Left colon (tissue), 2 donors: ENCODE measurements at regions not wholly inside any gene's neighbourhood (a gene's known extent, or its start where the extent isn't known, plus 50 kb on each side); places are given as distances from the start of the nearest gene placed in this dataset.

Experiments
- ATAC-seq: fragments of 200-7000 bp; cut with Tn5 transposase; one replicate; pipeline ENCODE4 v1.9.1; 2020; ENCODE audit warnings: mild to moderate bottlenecking, moderate library complexity
- DNase-seq, 2 donors: peaks; one replicate each; pipeline ENCODE4 v3.0.0-alpha.2; 2020
- intact Hi-C, 2 donors: fragments of 100-400 bp; cut with DNase I in 1 of 2; cut with micrococcal nuclease in 1 of 2; formaldehyde crosslinking; loops; one replicate each; pipeline versions ENCODE4 v1.11.2 to v1.14.0; 2022; cut with DNase I, micrococcal nuclease
- donor health status: DM: no; HTN: no; CAD: no.
- donor health status: DM: yes; HTN: yes; CAD: no.

- intact Hi-C loops = no loop called here
- no peak for DNase-seq
- no peak for ATAC-seq
Observed at GRCh38 chr19:29018542-29018941, 194.4 kb downstream of the UQCRFS1 start.

- ATAC-seq (no peak), DNase-seq (no peak)
- intact Hi-C loops = no loop called here
Observed at GRCh38 chr19:29017788-29018187, 195.2 kb downstream of the UQCRFS1 start.

DNA sequence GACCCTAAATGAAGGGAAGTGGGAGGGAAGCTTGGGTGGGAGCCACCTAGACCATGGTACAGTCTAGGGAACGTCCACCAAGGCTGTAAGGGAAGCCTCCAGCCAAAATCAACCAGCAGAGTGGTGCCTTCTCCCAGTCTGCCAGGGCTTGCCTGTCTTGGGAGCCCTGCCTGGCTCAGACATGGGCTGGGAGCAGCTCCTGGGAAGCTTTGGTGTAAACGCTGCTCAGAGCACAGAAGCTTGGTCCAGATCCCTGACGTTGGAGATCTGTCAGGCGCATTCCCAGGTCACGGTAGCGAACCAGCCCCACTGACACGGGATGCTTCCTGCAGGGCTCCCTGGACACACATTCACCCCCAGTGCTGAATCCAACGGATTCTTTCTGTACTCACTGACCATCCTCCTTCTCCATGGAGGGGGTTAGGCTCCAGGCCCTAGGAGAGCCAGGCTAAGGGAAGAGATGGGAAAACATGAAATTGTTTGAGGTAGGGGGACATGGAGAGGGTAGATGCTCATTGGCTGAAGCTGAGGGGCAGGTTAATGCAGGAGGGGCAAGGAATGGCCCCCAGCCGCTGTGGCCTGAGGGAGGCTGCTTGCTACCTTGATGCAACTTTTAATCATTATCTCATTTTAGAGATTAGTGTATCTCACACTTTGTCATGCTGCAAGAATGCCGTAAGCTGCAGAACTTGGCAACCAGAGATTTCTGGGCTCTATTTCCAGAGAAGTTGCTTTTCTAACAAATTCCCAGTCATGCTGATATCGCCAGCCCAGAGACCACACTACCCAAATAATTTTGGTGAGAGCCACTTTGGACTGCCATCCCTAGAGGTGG lies 195.8 kb downstream of the UQCRFS1 start:
- ATAC-seq = no peak
- no peak for DNase-seq
- intact Hi-C loops = no loop called here

DNA sequence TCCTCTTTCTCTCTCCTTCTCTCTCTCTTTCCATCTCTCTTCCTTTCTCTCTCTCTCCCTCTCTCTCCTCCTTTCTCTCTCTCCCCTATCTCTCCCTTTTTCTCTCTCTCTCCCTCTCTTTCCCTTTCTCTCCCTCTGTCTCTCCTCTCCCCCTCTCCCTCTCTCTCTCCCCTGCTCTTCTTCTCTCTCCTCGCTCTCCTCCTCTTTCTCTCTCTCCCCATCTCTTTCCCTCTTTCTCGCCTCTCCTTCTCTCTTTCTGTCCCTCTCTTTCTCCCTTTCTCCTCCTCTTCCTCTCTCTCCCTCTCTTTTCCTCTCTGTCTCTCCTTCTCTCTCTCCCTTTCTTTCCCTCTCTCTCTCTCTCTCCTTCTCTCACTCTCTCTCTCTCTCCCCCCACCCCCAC lies 196.6 kb downstream of the UQCRFS1 start:
- intact Hi-C loops = no loop called here
- ATAC-seq (no peak), DNase-seq (no peak)

- DNase-seq (no peak), ATAC-seq (no peak)
- intact Hi-C loops = no loop called here
Observed at GRCh38 chr19:29015569-29015968, 197.4 kb downstream of the UQCRFS1 start.

DNA sequence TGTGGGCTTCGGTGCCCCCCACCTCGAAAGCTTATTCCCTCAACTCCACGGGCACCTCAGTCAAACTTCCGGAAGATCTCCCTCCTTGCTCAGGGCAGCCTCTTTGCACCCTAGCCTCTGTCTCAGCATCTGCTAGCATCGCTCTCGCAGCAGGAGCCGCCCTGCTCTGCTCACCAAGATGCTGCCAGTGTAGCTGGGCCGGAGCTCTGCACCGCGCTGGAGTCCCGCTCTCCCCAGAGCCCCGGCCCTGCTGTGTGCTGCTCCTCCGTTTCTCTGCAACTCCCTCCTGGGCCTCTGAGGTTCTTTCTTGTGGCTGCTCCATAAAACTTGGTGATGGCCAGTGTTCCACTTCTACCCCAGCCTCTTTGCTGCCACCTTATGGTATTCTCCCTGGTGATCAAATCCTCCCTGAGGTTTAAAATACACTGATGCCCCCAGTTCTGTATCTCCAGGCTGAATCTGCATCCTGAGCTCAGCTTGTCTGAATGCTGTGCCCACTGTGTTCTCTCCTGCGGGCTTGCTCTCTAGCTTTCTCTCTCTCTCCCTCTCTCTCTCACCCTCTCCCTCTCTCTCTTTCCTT lies 198.0 kb downstream of the UQCRFS1 start:
- no peak for DNase-seq
- intact Hi-C loops = no loop called here
- no peak for ATAC-seq

DNA sequence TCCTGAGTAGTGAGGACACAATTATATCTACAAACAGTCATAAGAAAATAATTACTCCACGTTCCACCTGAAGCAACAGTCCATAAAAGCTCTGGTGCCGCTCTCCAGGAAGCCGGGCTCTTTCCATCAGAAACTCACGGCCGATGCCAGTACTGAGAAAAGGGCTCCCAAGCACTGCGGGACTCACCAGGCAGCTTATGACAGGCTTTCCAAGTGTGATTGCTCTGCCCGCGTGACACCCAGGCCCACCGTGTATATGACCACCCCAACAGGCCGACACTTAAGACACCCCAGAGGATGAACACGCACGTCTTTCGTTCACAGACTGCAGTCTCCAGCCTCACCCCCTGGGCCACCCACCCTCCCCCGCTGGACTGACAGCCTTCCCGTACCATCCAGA lies 199.0 kb downstream of the UQCRFS1 start:
- intact Hi-C loops = no loop called here
- ATAC-seq (no peak), DNase-seq (no peak)

GRCh38 chr19:29013325-29013724 lies 199.6 kb downstream of the UQCRFS1 start:
- ATAC-seq = no peak
- intact Hi-C loops = no loop called here
- no peak for DNase-seq

DNA sequence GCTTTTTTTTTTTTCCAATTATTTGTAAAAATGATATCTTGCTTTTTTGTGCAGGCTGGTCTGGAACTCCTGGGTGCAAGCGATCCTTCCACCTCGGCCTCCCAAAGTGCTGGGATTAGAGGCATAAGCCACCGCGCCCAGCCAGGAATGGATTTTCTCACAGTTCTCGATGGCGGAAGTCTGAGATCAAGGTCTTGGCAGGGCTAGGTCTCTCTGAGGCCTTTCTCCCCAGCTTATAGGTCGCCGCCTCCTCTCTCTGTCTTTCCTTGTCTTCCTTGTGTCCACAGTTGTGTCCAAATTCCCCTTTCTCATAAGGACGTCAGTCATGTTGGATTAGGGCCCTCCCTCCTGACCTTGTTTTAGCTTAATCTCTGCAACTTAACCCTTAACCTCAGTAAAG lies 200.5 kb downstream of the UQCRFS1 start:
- intact Hi-C loops = no loop called here
- ATAC-seq = no peak
- DNase-seq = no peak

DNA sequence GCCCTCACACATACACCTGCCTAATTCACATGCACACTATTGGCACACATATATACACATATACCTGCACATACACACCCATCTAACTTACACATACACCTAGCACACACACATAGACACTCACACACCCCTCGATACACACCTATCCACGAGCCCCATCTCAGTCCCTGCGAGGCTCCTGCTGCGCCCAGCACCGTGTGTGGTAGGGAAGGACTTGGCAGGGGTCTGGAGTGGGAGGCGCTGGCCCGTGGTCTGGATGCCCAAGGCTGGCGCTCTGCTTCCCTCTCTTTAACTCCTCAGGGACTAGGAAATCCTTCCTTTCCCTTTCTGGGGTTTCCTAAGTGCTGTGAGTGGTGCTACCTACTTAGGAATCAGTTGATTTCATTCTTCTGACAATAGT lies 202.7 kb downstream of the UQCRFS1 start:
- no peak for ATAC-seq
- no peak for DNase-seq
- intact Hi-C loops = no loop called here

GRCh38 chr19:29006057-29006735 lies 206.8 kb downstream of the UQCRFS1 start:
- no peak for ATAC-seq

GRCh38 chr19:29004796-29005195 lies 208.2 kb downstream of the UQCRFS1 start:
- DNase-seq (no peak), ATAC-seq (no peak)
- intact Hi-C loops = no loop called here

More at GRCh38 chr19:29006057-29006735, 206.8 kb downstream of the UQCRFS1 start:
- intact Hi-C loops = no loop called here
- DNase-seq = no peak

DNA sequence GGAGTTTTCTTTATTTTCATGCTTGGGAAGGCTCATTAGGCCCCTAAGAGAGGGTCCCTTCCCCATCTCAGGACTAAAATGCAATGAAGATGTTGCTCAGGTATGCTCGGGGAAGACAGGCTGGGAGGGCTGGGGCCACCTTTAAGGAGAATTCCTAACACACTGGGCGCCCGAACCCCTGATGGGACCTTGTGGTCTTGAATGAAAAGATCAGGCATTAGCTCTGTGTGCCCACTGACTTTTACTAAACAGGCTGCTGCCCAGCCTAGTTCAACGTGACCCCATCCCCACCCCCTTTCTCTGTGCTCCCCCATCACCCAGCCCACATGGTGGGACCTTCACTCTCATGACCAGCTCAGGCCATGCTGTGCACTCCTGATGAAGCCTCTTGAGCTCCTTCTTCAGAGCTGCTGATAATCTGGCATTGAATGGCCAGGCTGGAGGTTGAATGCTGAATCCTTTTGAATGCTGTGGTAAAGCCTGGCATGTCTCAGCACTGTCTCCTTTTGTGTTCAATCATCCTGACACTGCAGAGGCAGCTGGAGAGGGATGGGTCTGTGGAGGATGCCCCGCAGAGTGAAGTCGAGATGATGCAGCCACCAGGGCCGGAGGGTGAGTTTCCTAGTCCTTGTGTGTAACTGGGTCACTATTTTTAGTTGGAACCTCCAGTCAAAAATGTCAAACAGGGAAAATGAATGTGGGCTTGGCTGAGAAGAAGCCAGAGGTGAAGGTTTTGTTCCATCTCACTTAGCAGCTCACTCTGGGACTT lies 209.1 kb downstream of the UQCRFS1 start:
- ATAC-seq (no peak), DNase-seq (no peak)
- intact Hi-C loops = no loop called here

DNA sequence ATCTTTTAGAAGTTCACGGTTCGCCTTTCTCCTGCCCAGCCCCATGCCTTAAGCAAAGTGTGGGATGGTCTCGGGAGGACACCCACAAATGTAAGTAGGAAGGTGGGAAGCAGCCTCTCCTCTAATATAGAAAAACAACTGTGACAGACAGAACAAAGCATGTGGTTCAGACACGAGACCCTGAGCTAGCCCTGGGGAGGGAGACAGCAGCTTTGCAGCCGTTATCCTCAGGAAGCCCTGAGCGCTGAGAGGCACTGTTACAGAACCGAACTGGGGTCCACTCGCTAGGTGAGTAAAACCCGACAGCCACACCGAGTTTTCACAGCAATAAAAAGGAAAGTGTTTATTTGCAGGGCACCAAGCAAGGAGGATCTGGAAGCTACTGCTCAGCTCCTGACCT lies 210.6 kb downstream of the UQCRFS1 start:
- intact Hi-C loops = no loop called here
- ATAC-seq = no peak

GRCh38 chr19:29001597-29002245 lies 211.2 kb downstream of the UQCRFS1 start:
- ATAC-seq (no peak), DNase-seq (no peak)
- intact Hi-C loops = no loop called here

More for the DNA sequence above, 210.6 kb downstream of the UQCRFS1 start:
- DNase-seq = no peak

GRCh38 chr19:29001141-29001581 lies 211.8 kb downstream of the UQCRFS1 start:
- intact Hi-C loops = no loop called here
- no peak for ATAC-seq
- DNase-seq = no peak

DNA sequence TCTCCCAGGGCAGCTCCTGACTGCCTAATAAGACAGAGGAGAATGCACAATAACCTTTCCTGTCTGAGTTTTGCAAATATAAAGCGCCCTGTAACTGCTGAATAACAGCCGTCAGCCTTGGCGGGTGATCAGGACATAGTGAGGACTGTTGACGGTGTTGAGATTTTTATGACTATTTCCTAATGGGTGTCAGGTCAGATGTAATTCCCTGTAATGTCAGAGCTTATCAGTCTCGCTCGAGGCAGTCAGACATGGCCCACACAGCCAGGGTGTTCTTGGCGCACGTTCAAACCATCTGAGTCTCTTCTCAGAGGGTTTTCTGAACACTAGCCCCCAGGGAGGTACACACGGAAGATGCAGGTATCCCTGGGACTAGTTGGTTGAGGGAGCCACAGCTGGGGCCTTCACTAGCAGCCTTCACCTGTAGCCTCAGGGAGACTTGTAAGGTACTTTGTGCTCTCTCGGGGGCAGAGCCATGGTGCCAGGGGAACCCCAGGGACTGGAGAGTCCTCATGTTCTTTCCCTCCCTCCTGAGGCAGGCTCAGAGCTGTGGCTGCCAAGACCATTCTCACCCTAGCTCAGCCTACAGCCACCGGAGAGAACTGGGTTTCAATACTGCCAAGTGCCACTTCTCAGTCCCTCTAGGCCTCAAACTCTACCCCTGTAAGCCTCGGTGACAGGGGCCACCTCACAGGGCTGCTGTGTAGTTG lies 213.1 kb downstream of the UQCRFS1 start:
- DNase-seq = no peak
- intact Hi-C loops = no loop called here
- ATAC-seq = no peak

DNA sequence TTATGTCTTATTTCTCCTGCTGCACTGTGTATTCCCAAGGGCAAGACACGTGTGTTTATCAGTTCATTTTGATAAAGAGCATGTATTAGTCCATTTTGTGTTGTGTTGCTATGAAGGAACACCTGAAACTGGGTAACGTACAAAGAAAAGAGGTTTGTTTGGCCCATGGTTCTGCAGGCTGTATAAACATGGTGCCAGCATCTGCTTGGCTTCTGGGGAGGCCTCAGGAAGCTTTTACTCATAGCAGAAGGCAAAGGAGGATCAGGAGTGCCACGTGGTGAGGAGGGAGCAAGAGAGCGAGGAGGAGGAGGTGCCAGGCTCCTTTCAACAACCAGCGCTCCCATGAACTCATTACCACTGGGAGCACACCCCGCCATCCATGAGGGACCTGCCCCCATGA lies 214.0 kb downstream of the UQCRFS1 start:
- intact Hi-C loops = no loop called here
- ATAC-seq (no peak), DNase-seq (no peak)
